ENCODE measurements at regions not wholly inside any gene's neighbourhood (a gene's known extent, or its start where the extent isn't known, plus 50 kb on each side); places are given as distances from the start of the nearest gene placed in this dataset.

DNA sequence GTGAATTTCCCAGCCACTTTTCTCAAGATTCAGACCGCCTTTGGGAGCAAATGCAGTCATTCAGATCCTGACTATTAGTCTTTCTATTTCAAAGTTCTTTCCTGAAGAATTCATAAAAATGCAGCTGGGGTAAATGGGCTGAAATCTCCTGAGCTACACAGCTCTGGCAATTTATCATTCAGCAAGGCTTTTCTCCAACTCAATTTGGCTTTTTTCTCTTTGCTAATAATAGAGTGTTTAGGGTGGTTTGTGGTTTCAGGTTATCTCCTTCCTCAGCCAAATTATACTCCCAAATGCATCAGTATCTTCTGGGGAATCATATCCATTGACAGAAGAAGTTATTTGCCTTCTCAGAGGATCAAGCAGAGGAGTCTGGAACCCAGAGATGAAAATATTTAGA lies 282.4 kb upstream of the SLC14A2 start:
- Histone ChIP-seq H3K79me2 (replicated peaks; ENCODE audit: insufficient read depth) (no peaks in the 10 kb centered on the region), H3K4me1 (ENCODE audit: insufficient read depth) (0 out of 2 replicates have a peak, but pooled peaks cover 5% of the 10 kb centered on the region), H3K27me3 (ENCODE audit: insufficient read depth) (no peaks in the 10 kb centered on the region), H3K4me3 (no peak overlapping the region), H3K4me2 (no peak overlapping the region), H3F3A (replicated peaks; ENCODE audit: low read depth) (no peaks in the 10 kb centered on the region), H3K36me3 (ENCODE audit: insufficient read depth) (no peaks in the 10 kb centered on the region), H4K20me1 (replicated peaks; ENCODE audit: insufficient read depth) (no peaks in the 10 kb centered on the region), H3K9me2 (ENCODE audit: insufficient read depth) (peaks cover 5% of the 10 kb centered on the region; the same call in 1 of the 2 replicates), H3K27ac (ENCODE audit: low read depth) (no peak overlapping the region), H2AFZ (no peak overlapping the region)
- TF ChIP-seq NANOG (IDR thresholded peaks at IDR 0.05; ENCODE audit: borderline replicate concordance) (no peak), CREB1 (CRISPR knock-in tag; IDR thresholded peaks at IDR 0.05; ENCODE audit: low read depth) (no peak), EZH2 (IDR thresholded peaks at IDR 0.05; ENCODE audit: low read depth, unreplicated experiment) (no peak), ZNF331 (CRISPR knock-in tag; IDR thresholded peaks at IDR 0.05; ENCODE audit: low read depth) (no peak), JUNB (IDR thresholded peaks at IDR 0.05; ENCODE audit: unreplicated experiment) (no peak), STAT1 (IDR thresholded peaks at IDR 0.05; ENCODE audit: unreplicated experiment) (no peak), EZH2phosphoT487 (IDR thresholded peaks at IDR 0.05; ENCODE audit: unreplicated experiment) (no peak), ZNF114 (CRISPR knock-in tag; IDR thresholded peaks at IDR 0.05) (no peak)
- TF ChIP-seq, protein P1, sequence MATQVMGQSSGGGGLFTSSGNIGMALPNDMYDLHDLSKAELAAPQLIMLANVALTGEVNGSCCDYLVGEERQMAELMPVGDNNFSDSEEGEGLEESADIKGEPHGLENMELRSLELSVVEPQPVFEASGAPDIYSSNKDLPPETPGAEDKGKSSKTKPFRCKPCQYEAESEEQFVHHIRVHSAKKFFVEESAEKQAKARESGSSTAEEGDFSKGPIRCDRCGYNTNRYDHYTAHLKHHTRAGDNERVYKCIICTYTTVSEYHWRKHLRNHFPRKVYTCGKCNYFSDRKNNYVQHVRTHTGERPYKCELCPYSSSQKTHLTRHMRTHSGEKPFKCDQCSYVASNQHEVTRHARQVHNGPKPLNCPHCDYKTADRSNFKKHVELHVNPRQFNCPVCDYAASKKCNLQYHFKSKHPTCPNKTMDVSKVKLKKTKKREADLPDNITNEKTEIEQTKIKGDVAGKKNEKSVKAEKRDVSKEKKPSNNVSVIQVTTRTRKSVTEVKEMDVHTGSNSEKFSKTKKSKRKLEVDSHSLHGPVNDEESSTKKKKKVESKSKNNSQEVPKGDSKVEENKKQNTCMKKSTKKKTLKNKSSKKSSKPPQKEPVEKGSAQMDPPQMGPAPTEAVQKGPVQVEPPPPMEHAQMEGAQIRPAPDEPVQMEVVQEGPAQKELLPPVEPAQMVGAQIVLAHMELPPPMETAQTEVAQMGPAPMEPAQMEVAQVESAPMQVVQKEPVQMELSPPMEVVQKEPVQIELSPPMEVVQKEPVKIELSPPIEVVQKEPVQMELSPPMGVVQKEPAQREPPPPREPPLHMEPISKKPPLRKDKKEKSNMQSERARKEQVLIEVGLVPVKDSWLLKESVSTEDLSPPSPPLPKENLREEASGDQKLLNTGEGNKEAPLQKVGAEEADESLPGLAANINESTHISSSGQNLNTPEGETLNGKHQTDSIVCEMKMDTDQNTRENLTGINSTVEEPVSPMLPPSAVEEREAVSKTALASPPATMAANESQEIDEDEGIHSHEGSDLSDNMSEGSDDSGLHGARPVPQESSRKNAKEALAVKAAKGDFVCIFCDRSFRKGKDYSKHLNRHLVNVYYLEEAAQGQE (IDR thresholded peaks at IDR 0.05; ENCODE audit: unreplicated experiment): no peak
- TF ChIP-seq, protein P2, sequence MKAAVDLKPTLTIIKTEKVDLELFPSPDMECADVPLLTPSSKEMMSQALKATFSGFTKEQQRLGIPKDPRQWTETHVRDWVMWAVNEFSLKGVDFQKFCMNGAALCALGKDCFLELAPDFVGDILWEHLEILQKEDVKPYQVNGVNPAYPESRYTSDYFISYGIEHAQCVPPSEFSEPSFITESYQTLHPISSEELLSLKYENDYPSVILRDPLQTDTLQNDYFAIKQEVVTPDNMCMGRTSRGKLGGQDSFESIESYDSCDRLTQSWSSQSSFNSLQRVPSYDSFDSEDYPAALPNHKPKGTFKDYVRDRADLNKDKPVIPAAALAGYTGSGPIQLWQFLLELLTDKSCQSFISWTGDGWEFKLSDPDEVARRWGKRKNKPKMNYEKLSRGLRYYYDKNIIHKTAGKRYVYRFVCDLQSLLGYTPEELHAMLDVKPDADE (IDR thresholded peaks at IDR 0.05): no peak
- TF ChIP-seq, protein P3, sequence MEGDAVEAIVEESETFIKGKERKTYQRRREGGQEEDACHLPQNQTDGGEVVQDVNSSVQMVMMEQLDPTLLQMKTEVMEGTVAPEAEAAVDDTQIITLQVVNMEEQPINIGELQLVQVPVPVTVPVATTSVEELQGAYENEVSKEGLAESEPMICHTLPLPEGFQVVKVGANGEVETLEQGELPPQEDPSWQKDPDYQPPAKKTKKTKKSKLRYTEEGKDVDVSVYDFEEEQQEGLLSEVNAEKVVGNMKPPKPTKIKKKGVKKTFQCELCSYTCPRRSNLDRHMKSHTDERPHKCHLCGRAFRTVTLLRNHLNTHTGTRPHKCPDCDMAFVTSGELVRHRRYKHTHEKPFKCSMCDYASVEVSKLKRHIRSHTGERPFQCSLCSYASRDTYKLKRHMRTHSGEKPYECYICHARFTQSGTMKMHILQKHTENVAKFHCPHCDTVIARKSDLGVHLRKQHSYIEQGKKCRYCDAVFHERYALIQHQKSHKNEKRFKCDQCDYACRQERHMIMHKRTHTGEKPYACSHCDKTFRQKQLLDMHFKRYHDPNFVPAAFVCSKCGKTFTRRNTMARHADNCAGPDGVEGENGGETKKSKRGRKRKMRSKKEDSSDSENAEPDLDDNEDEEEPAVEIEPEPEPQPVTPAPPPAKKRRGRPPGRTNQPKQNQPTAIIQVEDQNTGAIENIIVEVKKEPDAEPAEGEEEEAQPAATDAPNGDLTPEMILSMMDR (conservative IDR thresholded peaks at IDR 0.05; ENCODE audit: low read depth in 2 of 2): no peak
- TF ChIP-seq, protein P4, sequence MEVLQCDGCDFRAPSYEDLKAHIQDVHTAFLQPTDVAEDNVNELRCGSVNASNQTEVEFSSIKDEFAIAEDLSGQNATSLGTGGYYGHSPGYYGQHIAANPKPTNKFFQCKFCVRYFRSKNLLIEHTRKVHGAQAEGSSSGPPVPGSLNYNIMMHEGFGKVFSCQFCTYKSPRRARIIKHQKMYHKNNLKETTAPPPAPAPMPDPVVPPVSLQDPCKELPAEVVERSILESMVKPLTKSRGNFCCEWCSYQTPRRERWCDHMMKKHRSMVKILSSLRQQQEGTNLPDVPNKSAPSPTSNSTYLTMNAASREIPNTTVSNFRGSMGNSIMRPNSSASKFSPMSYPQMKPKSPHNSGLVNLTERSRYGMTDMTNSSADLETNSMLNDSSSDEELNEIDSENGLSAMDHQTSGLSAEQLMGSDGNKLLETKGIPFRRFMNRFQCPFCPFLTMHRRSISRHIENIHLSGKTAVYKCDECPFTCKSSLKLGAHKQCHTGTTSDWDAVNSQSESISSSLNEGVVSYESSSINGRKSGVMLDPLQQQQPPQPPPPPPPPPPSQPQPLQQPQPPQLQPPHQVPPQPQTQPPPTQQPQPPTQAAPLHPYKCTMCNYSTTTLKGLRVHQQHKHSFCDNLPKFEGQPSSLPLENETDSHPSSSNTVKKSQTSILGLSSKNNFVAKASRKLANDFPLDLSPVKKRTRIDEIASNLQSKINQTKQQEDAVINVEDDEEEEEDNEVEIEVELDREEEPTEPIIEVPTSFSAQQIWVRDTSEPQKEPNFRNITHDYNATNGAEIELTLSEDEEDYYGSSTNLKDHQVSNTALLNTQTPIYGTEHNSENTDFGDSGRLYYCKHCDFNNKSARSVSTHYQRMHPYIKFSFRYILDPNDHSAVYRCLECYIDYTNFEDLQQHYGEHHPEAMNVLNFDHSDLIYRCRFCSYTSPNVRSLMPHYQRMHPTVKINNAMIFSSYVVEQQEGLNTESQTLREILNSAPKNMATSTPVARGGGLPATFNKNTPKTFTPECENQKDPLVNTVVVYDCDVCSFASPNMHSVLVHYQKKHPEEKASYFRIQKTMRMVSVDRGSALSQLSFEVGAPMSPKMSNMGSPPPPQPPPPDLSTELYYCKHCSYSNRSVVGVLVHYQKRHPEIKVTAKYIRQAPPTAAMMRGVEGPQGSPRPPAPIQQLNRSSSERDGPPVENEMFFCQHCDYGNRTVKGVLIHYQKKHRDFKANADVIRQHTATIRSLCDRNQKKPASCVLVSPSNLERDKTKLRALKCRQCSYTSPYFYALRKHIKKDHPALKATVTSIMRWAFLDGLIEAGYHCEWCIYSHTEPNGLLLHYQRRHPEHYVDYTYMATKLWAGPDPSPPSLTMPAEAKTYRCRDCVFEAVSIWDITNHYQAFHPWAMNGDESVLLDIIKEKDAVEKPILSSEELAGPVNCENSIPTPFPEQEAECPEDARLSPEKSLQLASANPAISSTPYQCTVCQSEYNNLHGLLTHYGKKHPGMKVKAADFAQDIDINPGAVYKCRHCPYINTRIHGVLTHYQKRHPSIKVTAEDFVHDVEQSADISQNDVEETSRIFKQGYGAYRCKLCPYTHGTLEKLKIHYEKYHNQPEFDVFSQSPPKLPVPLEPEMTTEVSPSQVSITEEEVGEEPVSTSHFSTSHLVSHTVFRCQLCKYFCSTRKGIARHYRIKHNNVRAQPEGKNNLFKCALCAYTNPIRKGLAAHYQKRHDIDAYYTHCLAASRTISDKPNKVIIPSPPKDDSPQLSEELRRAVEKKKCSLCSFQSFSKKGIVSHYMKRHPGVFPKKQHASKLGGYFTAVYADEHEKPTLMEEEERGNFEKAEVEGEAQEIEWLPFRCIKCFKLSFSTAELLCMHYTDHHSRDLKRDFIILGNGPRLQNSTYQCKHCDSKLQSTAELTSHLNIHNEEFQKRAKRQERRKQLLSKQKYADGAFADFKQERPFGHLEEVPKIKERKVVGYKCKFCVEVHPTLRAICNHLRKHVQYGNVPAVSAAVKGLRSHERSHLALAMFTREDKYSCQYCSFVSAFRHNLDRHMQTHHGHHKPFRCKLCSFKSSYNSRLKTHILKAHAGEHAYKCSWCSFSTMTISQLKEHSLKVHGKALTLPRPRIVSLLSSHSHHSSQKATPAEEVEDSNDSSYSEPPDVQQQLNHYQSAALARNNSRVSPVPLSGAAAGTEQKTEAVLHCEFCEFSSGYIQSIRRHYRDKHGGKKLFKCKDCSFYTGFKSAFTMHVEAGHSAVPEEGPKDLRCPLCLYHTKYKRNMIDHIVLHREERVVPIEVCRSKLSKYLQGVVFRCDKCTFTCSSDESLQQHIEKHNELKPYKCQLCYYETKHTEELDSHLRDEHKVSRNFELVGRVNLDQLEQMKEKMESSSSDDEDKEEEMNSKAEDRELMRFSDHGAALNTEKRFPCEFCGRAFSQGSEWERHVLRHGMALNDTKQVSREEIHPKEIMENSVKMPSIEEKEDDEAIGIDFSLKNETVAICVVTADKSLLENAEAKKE (CRISPR knock-in tag; IDR thresholded peaks at IDR 0.05): no peak
- H3K36me3 Mint-ChIP-seq (ENCODE audit: low read depth): no peaks in the 10 kb centered on the region
- H3K9me3 Mint-ChIP-seq: no peaks in the 10 kb centered on the region; the same call in 2 of the 3 replicates
- ATAC-seq: no peak
- H3K27me3 Mint-ChIP-seq (ENCODE audit: insufficient read depth, low read depth, poor library complexity): no peaks in the 10 kb centered on the region
- H3K4me3 Mint-ChIP-seq: no peak overlapping the region
- no peak for DNase-seq (ENCODE audit: low spot score)
- H3K27ac Mint-ChIP-seq: no peak overlapping the region
- 0 out of 3 replicates have a peak, but pooled peaks cover 4% of the 10 kb centered on the region for H3K4me1 Mint-ChIP-seq
